Panc1 (cell line): ENCODE measurements at regions not wholly inside any gene's neighbourhood (a gene's known extent, or its start where the extent isn't known, plus 50 kb on each side); places are given as distances from the start of the nearest gene placed in this dataset.

Experiments
- ATAC-seq: fragments of 200-7000 bp; cut with Tn5 transposase; 2 replicates; pipeline ENCODE4 v1.9.1; 2020; ENCODE audit warnings: mild to moderate bottlenecking, moderate library complexity
- BruUV-seq: library from RNA; stranded (reverse); fragments of 400-500 nt; replicated peaks from 2 replicates; lab custom pipeline; 2021; lab: Mats Ljungman, UMichigan
- CTCF ChIA-PET: fragments of 300-600 bp; sonication (Branson Sonifier 250); formaldehyde crosslinking; loops from one replicate; lab custom pipeline; 2022; ENCODE audit warnings: antibody characterized with exemption; lab: Charles Lee
- POLR2A ChIA-PET: fragments of 300-600 bp; sonication (Branson Sonifier 250); formaldehyde crosslinking; loops from one replicate; lab custom pipeline; 2022; ENCODE audit warnings: antibody characterized with exemption; lab: Charles Lee
- DNase-seq: peaks from one replicate; pipeline ENCODE4 v3.0.0-alpha.2; 2010; ENCODE audit warnings: low read depth, low spot score
- H3K27ac ChIP-seq: 2 replicates; pipeline ENCODE4 v1.5.1; 2011; ENCODE audit warnings: mild to moderate bottlenecking, low read length, inconsistent platforms
- H3K27me3 ChIP-seq: fragments of 200-500 bp; sonication (Bioruptor generic); 2 replicates; pipeline ENCODE4 v1.6.0; 2014; ENCODE audit warnings: low read length, inconsistent platforms; ENCODE audit not compliant: control insufficient read depth, insufficient read depth
- H3K36me3 ChIP-seq: fragments of 200-500 bp; sonication (Bioruptor generic); 2 replicates; pipeline ENCODE4 v1.5.1; 2014; ENCODE audit warnings: inconsistent platforms, mild to moderate bottlenecking, low read length, moderate library complexity; ENCODE audit not compliant: control insufficient read depth, insufficient read depth
- H3K4me1 ChIP-seq: 2 replicates; pipeline ENCODE4 v1.5.1; 2011; ENCODE audit warnings: inconsistent platforms, mild to moderate bottlenecking, low read length, moderate library complexity; ENCODE audit not compliant: control insufficient read depth, insufficient read depth
- H3K4me3 ChIP-seq, 2 experiments: 2 replicates each; pipeline ENCODE4 v1.5.1; 2011 to 2012; ENCODE audit warnings: low read depth in 2 of 2, low read length in 2 of 2, mild to moderate bottlenecking in 2 of 2, inconsistent platforms in 1 of 2, moderate library complexity in 1 of 2
- H3K9me3 ChIP-seq: fragments of 200-500 bp; sonication (Bioruptor generic); 2 replicates; pipeline ENCODE4 v1.5.1; 2014; ENCODE audit warnings: low read depth, mild to moderate bottlenecking, inconsistent platforms, low read length, moderate library complexity; ENCODE audit not compliant: control insufficient read depth, insufficient read depth
- CTCF ChIP-seq: fragments of 450-650 bp; IDR thresholded peaks from 2 replicates; pipeline ENCODE4 v1.5.1; 2017; ENCODE audit warnings: mild to moderate bottlenecking
- POLR2AphosphoS5 ChIP-seq: IDR thresholded peaks from 2 replicates; pipeline ENCODE4 v1.6.1; 2012; ENCODE audit warnings: mild to moderate bottlenecking, low read depth, low read length, moderate library complexity
- REST ChIP-seq, 2 experiments: IDR thresholded peaks; 2 replicates each; pipeline ENCODE4 v1.6.1; 2011 to 2012; ENCODE audit warnings: low read depth in 2 of 2, control low read depth in 1 of 2, low read length in 1 of 2, mild to moderate bottlenecking in 1 of 2, moderate library complexity in 1 of 2; ENCODE audit not compliant: insufficient read depth in 1 of 2
- SIN3A ChIP-seq: IDR thresholded peaks from 2 replicates; pipeline ENCODE4 v1.6.1; 2012; ENCODE audit warnings: low read depth, mild to moderate bottlenecking, low read length, moderate library complexity, borderline replicate concordance; ENCODE audit not compliant: insufficient read depth
- TCF7L2 ChIP-seq: IDR thresholded peaks from 2 replicates; pipeline ENCODE4 v1.6.1; 2011; ENCODE audit warnings: mild to moderate bottlenecking, low read depth, low read length, inconsistent platforms
- in situ Hi-C: cut with HindIII; loops from 2 replicates; pipeline ENCODE4 v1.10.0; 2016; ENCODE audit warnings: low sequenced_read_pairs, low pct_unique_long_range_greater_than_20kb
- intact Hi-C: fragments of 100-400 bp; cut with micrococcal nuclease; formaldehyde crosslinking; loops from one replicate; pipeline ENCODE4 v1.10.0; 2022; ENCODE audit not compliant: unreplicated experiment

DNA sequence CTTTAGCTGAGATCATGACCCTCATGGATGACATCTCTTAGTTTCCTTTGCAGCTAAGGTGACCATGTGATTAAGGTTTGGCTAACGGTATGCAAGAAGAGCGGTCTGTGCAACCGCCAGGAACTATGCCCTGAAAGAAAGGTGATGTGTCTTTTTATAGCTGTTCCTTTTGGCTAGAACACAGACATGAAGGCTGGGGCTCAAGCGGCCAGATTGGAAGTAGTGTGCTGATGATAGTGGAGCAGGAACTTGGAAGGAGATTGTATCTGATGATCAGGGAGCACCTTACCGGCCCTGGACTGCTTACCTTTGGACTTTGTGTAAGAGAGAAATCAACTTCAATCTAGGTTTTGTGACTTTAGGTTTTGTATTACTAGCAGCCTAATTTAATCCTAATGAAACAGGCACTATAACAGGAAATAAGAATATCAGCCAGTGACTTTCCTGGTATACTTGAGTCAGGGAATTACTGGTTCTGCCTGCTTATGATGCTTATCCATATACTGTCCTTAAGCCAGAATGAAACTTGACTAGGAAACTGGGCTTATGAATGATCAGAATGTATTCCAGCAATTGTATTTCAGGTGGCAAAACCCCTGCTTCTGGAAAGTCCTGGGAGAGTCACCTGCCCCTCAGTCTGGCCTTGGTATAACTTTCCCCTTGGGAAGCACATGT is 164.3 kb upstream of the LRIG1 start:
- Histone ChIP-seq H3K36me3 (no peaks in the 10 kb centered on the region), H3K4me3 (no peak overlapping the region), H3K4me1 (no peaks in the 10 kb centered on the region), H3K27me3 (no peaks in the 10 kb centered on the region), H3K27ac (no peak overlapping the region), H3K9me3 (no peaks in the 10 kb centered on the region)
- DNase-seq (no peak), ATAC-seq (no peak)
- CTCF ChIA-PET: no interaction called here
- POLR2A ChIA-PET: interaction anchor here (0.7 kb wide), 1 partner anchor 1187 kb away, joined by 3 read pairs; no protein-coding TSS in a partner anchor
- BruUV-seq: no TSS peak
- in situ Hi-C loops: no loop called here
- intact Hi-C loops: no loop called here
- TF ChIP-seq POLR2AphosphoS5 (no peak), SIN3A (no peak), CTCF (no peak), TCF7L2 (no peak)

DNA sequence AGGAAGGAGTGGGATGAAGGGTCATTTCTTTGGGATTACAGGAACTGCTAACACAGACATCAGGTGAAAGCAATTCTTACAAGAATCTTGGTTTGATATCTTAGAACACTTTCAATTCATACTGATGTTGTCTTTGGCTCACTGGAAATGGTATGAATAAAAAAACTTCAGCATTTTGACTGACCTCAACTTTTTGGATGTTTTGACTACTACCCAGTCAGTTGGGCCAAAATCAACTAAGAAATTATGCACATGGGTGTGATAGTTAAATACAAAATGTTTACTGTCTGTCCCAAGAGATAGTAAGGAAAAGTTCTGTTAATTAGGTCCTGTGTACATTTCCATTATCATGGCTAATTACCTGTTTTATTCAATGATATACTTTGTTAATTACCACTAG is 165.5 kb upstream of the LRIG1 start:
- Histone ChIP-seq H3K27ac (no peak overlapping the region), H3K27me3 (no peaks in the 10 kb centered on the region), H3K36me3 (no peaks in the 10 kb centered on the region), H3K4me1 (no peaks in the 10 kb centered on the region), H3K4me3 (no peak overlapping the region), H3K9me3 (no peaks in the 10 kb centered on the region)
- intact Hi-C loops (no loop called here), in situ Hi-C loops (no loop called here)
- ChIA-PET POLR2A (no interaction called here), CTCF (no interaction called here)
- DNase-seq (no peak), ATAC-seq (no peak)
- no peak for TF ChIP-seq POLR2AphosphoS5
- TF ChIP-seq TCF7L2: no peak
- no peak for TF ChIP-seq REST (IDR thresholded peaks at IDR 0.05; ENCODE audit: insufficient read depth in 1 of 2, low read depth in 2 of 2, low read length in 1 of 2)
- no peak for TF ChIP-seq CTCF
- no peak for TF ChIP-seq SIN3A
- BruUV-seq: no TSS peak
